Effector memory CD8-positive, alpha-beta T cell (primary cell): ENCODE measurements at regions not wholly inside any gene's neighbourhood (a gene's known extent, or its start where the extent isn't known, plus 50 kb on each side); places are given as distances from the start of the nearest gene placed in this dataset.
A peak's percentile ranks its signal among the peaks of the same experiment; 100 is the strongest.

Experiments
- ATAC-seq: fragments of 150-1000 bp; cut with Tn5 transposase; replicated peaks from 2 replicates; pipeline ENCODE4 v1.10.0; 2021; ENCODE audit warnings: mild to moderate bottlenecking, moderate library complexity
- DNase-seq, 3 experiments: peaks; one replicate each; pipeline ENCODE4 v3.0.0; 2021
- H3K27ac Mint-ChIP-seq, 2 donors: one replicate each; pipeline ENCODE4 v1.8.0; 2022; ENCODE audit warnings: mild to moderate bottlenecking in 2 of 2, mixed read lengths in 2 of 2, moderate library complexity in 2 of 2
- H3K27me3 Mint-ChIP-seq, 2 donors: one replicate each; pipeline ENCODE4 v1.8.0; 2022; ENCODE audit warnings: mixed read lengths in 2 of 2
- H3K36me3 Mint-ChIP-seq: one replicate; pipeline ENCODE4 v1.8.0; 2022; ENCODE audit warnings: mild to moderate bottlenecking, moderate library complexity, mixed read lengths; ENCODE audit not compliant: insufficient read depth
- H3K4me1 Mint-ChIP-seq, 2 donors: one replicate each; pipeline ENCODE4 v1.8.0; 2022; ENCODE audit warnings: low read depth in 2 of 2, mixed read lengths in 2 of 2
- H3K4me3 Mint-ChIP-seq, 2 donors: one replicate each; pipeline ENCODE4 v1.8.0; 2022; ENCODE audit warnings: mild to moderate bottlenecking in 2 of 2, mixed read lengths in 2 of 2, moderate library complexity in 2 of 2
- H3K9me3 Mint-ChIP-seq, 2 donors: one replicate each; pipeline ENCODE4 v1.8.0; 2022; ENCODE audit warnings: mixed read lengths in 2 of 2

DNA sequence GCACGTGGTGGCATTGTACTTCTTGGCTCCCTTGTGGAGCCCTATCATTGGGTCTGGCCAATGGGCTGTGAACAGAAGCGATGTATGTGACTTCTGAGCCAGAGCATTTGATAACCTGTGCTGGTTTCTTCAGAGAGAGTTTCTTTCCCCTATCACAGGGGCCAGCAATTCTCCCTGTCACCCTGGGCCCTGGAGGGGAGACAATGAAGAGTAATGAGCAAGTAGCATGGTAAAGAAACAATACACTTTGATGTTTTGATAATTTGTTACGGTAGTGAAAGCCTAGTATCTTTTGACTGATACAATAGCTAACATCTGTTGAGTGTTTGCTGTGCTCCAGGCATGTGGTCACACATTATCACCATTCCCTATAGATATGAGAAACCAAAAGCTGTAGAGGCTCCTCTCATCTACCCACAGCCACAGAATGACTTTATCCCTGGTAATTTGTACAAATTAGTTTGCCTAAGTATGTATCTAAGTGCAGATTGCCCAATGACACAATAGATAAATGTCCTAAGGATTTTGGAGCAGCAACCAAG lies 113.4 kb upstream of the SVIL start:
- H3K4me3 Mint-ChIP-seq = no peak overlapping the region
- peaks cover 10 to 23% of the 10 kb centered on the region in 2 donors for H3K27me3 Mint-ChIP-seq
- H3K27ac Mint-ChIP-seq = no peak overlapping the region
- DNase-seq (no peak), ATAC-seq (no peak)
- H3K36me3 Mint-ChIP-seq = no peaks in the 10 kb centered on the region
- no peaks in the 10 kb centered on the region for H3K4me1 Mint-ChIP-seq
- no peaks in the 10 kb centered on the region for H3K9me3 Mint-ChIP-seq

GRCh38 chr10:29746080-29746797 lies 111.5 kb upstream of the SVIL start:
- Mint-ChIP-seq H3K9me3 (no peaks in the 10 kb centered on the region), H3K27ac (no peak overlapping the region), H3K27me3 (peaks cover 9 to 23% of the 10 kb centered on the region in 2 donors), H3K4me3 (no peak overlapping the region), H3K4me1 (no peaks in the 10 kb centered on the region), H3K36me3 (no peaks in the 10 kb centered on the region)
- DNase-seq = no peak
- ATAC-seq = no peak

DNA sequence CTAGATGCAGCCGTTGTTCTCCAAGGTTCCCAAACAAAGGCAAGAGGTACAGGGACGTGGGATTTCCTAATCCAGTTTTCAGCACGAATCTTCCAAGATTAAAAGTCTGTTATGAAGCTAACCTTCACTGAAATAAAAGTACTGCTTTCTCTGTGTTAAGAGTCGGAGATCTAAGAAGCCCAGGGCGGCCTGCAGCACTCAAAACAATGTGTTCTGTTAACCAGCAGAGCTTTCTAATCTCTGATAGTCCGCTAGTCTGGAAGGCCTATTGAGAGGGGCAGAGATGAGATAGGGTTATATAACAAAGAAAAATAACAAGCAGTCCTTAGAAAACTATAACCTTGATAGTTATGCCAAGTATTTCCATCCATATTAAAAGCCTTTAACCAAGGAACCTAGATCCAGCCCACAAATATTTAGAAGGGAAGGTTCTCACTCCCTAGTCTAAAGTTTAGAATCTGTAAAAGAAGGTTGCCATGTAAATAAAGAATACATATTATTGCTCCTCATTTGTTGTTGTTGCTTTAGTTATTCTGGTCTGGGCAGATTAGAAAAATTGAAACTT lies 106.3 kb upstream of the SVIL start:
- DNase-seq = no peak
- no peak overlapping the region for H3K4me3 Mint-ChIP-seq
- no peak for ATAC-seq
- no peaks in the 10 kb centered on the region for H3K4me1 Mint-ChIP-seq
- H3K27me3 Mint-ChIP-seq = peaks cover 0 to 7% of the 10 kb centered on the region in 2 donors
- H3K27ac Mint-ChIP-seq = no peak overlapping the region
- no peaks in the 10 kb centered on the region for H3K36me3 Mint-ChIP-seq
- no peaks in the 10 kb centered on the region for H3K9me3 Mint-ChIP-seq

DNA sequence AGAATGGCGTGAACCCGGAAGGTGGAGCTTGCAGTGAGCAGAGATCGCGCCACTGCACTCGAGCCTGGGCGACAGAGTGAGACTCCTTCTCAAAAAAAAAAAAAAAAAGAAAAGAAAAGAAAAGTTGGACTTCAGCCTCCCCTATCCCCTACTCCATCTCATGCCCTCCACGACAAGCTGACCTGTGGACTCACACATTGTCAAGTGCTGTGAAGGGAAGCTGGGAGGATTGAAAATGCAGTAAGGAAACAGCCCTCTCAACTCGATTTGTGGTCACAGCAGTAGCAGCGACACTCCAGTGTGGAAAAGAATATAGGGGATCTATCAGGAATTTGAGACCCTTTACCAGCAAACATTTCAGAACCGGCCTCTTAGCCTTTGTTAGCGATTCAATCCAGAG lies 103.6 kb upstream of the SVIL start:
- DNase-seq = no peak
- ATAC-seq = no peak
- Mint-ChIP-seq H3K4me1 (peaks cover 8 to 16% of the 10 kb centered on the region in 2 donors), H3K36me3 (no peaks in the 10 kb centered on the region), H3K27ac (no peak overlapping the region), H3K9me3 (no peaks in the 10 kb centered on the region), H3K27me3 (peaks cover 0 to 2% of the 10 kb centered on the region in 2 donors), H3K4me3 (no peak overlapping the region)

DNA sequence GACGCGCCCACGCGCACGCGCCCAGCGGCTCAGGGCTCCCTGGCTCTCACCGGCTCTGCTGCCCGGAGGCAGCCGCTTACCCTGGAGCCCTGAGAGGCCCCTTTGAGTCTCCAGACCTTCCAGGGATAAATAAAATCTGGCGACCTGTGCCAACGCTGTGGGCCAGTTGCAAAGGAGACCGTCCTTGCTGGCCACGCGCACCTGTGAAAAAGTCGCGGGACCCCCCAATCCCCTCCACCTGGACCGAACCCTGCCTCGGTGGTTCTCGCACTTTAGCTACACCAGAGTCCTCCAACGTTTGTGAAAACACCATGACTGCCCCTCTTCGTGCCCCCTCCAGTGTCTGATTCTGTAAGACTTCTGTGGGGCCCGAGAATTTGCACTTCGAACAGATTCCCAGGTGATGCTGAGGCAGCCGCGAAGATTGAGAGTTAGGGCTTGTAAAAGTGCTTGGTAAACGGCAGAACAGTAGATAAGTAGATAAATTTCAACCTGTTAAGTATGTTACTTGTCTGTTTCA lies 102.4 kb upstream of the SVIL start:
- Mint-ChIP-seq H3K4me1 (peaks cover 12 to 18% of the 10 kb centered on the region in 2 donors), H3K36me3 (no peaks in the 10 kb centered on the region), H3K27me3 (no peaks in the 10 kb centered on the region), H3K9me3 (no peaks in the 10 kb centered on the region), H3K27ac (no peak overlapping the region), H3K4me3 (peak overlapping the region; percentile 74 to 76)
- DNase-seq (peak in 1 of 3 experiments; percentile 3), ATAC-seq (no peak)

- H3K4me3 Mint-ChIP-seq = peak overlapping the region; percentile 81
- H3K27ac Mint-ChIP-seq = no peak overlapping the region
- no peaks in the 10 kb centered on the region for H3K9me3 Mint-ChIP-seq
- H3K4me1 Mint-ChIP-seq = peaks cover 15 to 20% of the 10 kb centered on the region in 2 donors
- peak; percentile 3 to 9 (median 8) for DNase-seq
- no peaks in the 10 kb centered on the region for H3K36me3 Mint-ChIP-seq
- H3K27me3 Mint-ChIP-seq = no peaks in the 10 kb centered on the region
- peak; percentile 5 for ATAC-seq
Observed at GRCh38 chr10:29736366-29737073, 101.7 kb upstream of the SVIL start.

DNA sequence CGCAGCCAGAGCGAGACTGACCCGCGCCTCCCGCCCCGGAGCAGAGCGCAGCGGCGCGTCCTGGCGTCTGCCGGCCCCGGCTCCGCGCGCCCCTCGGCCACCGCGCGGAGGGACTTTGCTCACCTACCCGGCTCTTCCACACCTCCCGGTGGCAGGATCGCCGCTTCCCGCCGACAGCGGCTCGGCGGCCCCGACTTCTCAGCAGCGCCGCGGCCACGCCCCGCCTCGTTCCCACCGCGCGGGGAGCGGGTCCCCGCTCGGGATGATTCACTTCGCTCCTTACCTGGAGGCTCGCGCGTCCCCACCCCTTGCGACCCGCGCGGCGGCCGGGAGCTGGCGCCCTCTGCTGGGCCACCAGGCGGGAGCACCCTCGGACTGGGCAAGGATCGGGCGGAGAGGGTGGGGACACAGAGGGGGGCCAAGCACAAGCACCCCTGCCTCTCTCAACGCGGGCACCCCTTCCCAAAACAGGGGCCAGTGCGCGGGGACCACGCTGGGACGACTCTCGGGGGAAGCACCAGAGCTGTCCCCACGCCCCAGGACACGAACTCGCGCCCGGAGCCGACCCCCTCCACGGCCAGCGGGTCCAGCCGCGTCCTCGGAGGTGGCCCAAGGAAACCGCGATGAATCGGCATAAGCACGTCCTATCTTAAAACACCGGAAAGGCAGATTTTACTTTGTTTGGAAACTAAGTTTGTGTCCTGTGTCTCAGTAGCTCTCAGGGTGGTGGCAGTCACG lies 101.0 kb upstream of the SVIL start:
- peak; percentile 73 to 78 (median 74) for DNase-seq
- Mint-ChIP-seq H3K4me1 (peaks cover 15 to 24% of the 10 kb centered on the region in 2 donors), H3K27ac (peak overlapping the region; percentile 16 to 59)

DNA sequence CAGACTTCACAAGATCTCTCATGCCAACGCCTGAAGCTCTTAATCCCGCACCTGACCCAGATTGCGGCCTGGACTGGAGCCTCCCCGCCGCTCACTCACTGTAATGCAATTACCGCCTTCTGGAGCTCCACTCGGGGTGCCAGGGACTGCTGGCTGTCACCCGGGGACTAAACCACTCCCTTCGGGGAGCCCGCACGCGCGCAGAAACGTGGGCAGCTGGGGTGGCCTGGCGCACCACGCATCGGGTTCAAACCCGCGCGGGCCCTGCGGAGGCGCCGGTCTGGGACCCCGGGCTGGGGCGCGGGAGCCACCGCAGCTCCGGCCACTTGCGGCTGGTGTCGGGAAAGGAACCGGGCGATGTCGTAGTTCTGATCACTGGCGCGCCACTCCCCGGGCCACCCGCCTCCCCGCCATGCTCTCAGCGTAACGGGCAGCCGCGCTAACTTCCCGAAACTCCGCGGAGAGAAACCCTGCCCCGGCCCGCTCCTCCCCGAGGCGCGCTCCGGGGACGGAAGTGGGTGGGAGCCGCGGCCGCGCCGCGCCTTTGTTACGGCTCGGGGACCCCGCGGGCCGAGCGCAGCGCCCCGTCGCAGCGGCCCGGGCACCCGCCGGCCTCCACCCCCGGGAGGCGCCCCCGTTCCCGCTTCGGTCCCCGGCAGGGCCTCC lies 100.3 kb upstream of the SVIL start:
- Mint-ChIP-seq H3K27me3 (no peaks in the 10 kb centered on the region), H3K36me3 (no peaks in the 10 kb centered on the region), H3K4me1 (peaks cover 15 to 28% of the 10 kb centered on the region in 2 donors), H3K27ac (peak overlapping the region; percentile 41 to 59), H3K9me3 (no peaks in the 10 kb centered on the region), H3K4me3 (peak overlapping the region; percentile 81)
- DNase-seq (peak; percentile 39 to 49 (median 41)), ATAC-seq (peak; percentile 61)

More for the DNA sequence above, 101.0 kb upstream of the SVIL start:
- Mint-ChIP-seq H3K27me3 (no peaks in the 10 kb centered on the region), H3K4me3 (peak overlapping the region; percentile 81), H3K9me3 (no peaks in the 10 kb centered on the region), H3K36me3 (no peaks in the 10 kb centered on the region)
- ATAC-seq = peak; percentile 83

DNA sequence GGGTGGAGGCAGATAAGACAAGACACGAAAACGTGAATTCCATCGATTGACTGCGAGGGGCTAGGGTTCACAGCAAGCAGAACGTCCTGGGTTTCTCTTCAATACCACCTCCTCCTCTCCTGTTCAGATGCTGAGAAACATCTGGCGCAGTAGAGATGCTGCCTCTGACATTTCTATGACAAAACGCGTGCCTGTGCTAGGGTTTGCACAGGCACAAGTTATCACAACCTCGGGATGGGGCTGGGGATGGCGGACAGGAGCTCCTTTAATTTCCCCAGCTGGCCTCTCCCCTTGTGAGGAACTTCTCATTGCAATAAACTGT lies 99.8 kb upstream of the SVIL start:
- DNase-seq (no peak), ATAC-seq (no peak)
- peak overlapping the region; percentile 81 for H3K4me3 Mint-ChIP-seq
- peaks cover 15 to 29% of the 10 kb centered on the region in 2 donors for H3K4me1 Mint-ChIP-seq
- peak overlapping the region in 1 of 2 donors; percentile 41 for H3K27ac Mint-ChIP-seq
- peaks cover 4% of the 10 kb centered on the region for H3K36me3 Mint-ChIP-seq
- H3K9me3 Mint-ChIP-seq = no peaks in the 10 kb centered on the region
- H3K27me3 Mint-ChIP-seq = no peaks in the 10 kb centered on the region

GRCh38 chr10:29733323-29733722 lies 98.6 kb upstream of the SVIL start:
- Mint-ChIP-seq H3K36me3 (peaks cover 6% of the 10 kb centered on the region), H3K27ac (no peak overlapping the region), H3K9me3 (no peaks in the 10 kb centered on the region), H3K4me1 (peaks cover 20 to 33% of the 10 kb centered on the region in 2 donors), H3K4me3 (no peak overlapping the region), H3K27me3 (no peaks in the 10 kb centered on the region)
- DNase-seq = no peak
- ATAC-seq = no peak

DNA sequence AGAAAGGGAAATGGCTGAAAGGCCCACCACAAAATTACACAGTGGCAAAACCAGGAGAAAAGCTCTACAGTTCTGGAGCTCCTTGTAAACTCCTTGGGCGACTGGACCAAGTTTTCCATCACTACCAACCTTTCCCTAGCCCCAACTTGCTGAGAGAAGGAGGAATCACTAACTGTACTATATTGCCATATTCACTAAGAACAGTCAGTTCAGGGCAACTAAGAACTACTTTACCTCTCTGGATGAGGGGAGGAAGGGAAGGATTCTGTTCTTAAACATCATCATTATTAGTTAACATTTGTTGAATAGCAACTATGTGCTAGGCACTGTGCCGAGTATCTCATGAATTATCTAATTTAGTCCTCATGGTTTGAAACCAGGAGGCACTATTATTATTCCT lies 98.1 kb upstream of the SVIL start:
- Mint-ChIP-seq H3K36me3 (peaks cover 6% of the 10 kb centered on the region), H3K9me3 (no peaks in the 10 kb centered on the region), H3K27ac (no peak overlapping the region), H3K27me3 (no peaks in the 10 kb centered on the region), H3K4me1 (peaks cover 20 to 37% of the 10 kb centered on the region in 2 donors), H3K4me3 (no peak overlapping the region)
- no peak for DNase-seq
- ATAC-seq = no peak

DNA sequence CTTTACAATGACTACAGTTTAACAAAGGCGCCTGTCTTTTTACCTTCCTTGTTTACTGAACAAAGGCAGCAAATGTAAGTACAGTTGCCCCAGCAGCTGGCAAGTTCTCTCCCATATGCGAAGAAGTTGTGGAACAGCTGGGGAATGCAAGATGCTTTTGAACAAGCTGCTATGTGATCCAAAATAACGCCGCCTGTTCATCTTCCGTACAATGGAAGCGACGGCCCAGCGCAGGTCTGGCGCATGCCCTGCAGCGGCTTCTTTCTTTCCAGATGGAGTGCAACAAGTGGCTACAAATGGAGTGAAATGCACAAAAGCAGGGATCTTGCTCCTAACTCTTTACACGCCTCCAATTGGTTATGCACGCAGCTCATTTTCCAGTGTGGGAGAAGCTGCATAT lies 97.0 kb upstream of the SVIL start:
- ATAC-seq = no peak
- Mint-ChIP-seq H3K27me3 (no peaks in the 10 kb centered on the region), H3K36me3 (peaks cover 6% of the 10 kb centered on the region), H3K27ac (no peak overlapping the region), H3K4me1 (peaks cover 24 to 37% of the 10 kb centered on the region in 2 donors), H3K4me3 (no peak overlapping the region), H3K9me3 (no peaks in the 10 kb centered on the region)
- no peak for DNase-seq

DNA sequence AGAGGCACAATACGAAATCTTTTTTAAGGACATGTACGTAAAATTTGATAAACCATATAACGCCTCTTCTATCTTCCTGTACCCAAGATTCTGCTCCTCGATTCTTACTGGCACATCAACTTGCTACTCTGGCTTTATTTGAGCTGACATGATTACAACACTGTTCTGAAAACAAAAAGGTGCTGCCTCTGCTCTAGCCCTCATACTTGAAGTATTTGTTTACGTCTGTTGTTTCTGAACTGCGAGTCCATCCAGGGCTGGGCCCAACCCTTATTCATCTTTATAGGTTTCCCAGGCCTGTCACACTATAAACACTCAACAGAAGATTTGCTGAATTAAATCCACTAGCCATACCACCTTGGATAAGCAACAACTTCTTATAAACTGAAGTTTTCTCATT lies 96.2 kb upstream of the SVIL start:
- ATAC-seq (no peak), DNase-seq (no peak)
- Mint-ChIP-seq H3K4me3 (no peak overlapping the region), H3K27ac (no peak overlapping the region), H3K9me3 (no peaks in the 10 kb centered on the region), H3K36me3 (peaks cover 6% of the 10 kb centered on the region), H3K4me1 (peaks cover 25 to 37% of the 10 kb centered on the region in 2 donors), H3K27me3 (no peaks in the 10 kb centered on the region)
